GM18517 (cell line): ENCODE measurements at regions not wholly inside any gene's neighbourhood (a gene's known extent, or its start where the extent isn't known, plus 50 kb on each side); places are given as distances from the start of the nearest gene placed in this dataset.

Source experiments
- ATAC-seq: cut with Tn5 transposase; IDR thresholded peaks from one replicate; pipeline ENCODE4 v1.9.1; 2021; ENCODE audit warnings: mild to moderate bottlenecking, moderate library complexity; ENCODE audit not compliant: unreplicated experiment

DNA sequence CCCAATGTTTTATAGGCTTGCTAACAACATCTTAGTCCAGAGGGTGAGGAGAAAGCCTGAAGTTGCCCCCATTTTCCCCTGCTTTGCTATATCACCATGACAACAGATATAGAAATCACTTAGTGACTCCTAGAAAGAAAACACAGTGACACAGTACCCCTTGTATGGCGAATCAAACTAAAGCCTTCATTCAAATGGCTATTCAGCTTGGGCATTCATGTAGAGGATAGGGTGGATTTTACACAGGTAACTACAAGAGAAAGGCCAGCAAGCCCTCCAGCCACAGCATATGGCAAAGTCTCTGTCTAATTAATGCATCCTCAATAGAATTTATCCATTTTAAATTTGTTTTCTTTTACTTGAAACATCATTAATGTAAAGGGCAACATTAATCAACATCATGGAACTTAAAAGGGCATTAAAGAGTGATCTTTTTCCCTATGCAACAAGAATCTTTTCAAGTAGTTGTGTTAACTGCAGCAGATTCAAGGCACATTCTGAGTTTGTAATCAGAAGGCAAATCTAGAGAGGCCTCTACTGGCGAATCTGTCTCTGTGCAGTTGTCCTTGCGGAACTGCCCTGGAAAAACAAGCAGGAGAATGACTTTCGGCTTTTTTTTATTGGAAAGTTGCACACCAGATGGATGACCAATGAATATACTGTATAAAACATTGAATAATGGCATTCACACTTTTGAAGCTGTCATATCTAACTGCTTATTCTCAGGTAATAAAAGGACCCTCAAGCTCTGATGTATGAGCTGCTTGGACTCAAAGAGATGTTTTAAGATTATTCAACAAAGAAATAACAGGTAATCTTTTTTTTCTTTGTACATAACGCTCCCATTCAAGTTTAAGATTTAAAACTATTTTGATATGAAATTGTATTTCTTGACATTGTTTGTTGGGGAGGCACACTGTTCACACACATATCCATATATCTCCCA lies 621.7 kb upstream of the AGTR1 start:
- no peak for ATAC-seq

DNA sequence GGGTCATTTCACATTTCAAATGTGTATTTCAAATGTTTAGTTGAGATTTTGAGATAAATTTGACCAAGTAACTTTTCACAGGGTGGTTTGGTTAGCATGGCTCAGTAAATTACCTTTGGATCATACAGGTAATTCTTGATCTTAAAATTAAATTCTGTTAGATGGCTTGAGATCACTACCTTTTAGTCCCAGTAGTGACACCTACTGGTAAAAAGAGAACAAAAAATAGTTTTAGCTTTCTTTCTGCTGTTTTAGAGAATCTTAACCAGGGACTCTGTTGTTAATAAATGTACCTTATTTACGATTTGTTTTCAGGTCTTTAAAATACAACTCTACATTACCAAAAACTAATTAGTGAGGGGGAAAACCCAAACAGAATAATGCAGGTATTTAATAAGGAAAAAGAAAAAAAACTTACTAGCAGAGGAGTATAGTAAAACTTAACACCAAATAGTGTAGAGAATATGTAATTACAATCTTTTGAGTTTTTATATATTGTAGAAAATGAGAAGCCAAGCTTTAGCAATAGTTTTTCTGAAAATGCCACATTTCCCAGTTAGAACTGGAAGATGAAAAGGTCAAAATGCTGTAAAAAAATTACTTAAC lies 620.3 kb upstream of the AGTR1 start:
- no peak for ATAC-seq

DNA sequence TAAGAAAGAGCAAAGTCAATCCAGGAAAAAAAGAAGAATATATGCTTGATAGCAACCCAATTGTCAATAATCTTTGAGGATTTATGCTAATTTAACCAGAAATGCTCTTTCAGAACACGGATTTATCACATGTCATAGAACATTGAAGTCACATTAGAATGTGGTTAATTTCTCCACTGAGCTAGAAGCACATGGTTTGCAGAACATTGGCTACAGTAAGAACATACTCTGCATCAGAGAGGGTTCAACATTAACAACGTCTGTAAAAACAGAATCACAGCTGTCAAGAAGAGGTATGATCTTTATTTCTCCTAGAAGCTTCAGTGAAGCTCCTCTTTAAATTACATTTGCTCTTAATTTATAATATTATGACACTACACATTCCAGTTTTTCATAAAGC lies 619.7 kb upstream of the AGTR1 start:
- ATAC-seq, result no peak

DNA sequence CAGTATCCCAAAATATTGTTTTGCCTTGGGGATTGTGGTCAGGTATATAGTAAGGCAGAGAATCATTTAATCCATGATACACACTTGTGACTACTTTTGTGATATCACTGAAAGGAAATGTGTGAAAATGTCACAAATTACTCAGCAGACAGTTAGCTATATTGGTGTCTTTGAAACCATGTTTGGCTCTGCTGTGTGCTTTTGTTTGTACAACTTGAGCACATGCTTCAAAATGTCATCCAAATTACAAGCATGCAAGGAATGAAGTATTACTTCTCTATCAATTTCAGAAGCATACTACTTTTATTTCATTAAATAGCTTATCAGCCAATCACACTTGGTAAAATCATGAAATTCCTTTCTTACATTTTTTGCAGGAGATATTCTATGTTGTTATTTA lies 619.0 kb upstream of the AGTR1 start:
- ATAC-seq, result no peak

DNA sequence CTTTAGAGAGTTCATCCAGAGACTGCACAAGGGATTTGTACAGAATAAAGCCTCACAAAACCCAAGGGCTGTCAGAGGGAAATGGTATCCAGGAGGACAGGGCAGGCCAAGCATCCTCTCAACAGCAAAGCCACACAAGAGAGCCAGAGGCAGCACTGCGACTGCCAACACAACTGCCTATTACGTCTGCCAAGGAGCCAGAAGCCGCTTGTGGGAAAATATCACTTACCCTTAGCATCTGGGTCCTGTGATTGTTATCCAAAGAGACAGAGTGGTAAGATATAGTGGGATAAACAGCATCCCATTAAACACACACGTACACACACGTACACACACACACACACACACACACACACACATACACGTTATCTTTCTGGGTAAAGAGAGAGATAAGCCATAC lies 618.3 kb upstream of the AGTR1 start:
- no peak for ATAC-seq

DNA sequence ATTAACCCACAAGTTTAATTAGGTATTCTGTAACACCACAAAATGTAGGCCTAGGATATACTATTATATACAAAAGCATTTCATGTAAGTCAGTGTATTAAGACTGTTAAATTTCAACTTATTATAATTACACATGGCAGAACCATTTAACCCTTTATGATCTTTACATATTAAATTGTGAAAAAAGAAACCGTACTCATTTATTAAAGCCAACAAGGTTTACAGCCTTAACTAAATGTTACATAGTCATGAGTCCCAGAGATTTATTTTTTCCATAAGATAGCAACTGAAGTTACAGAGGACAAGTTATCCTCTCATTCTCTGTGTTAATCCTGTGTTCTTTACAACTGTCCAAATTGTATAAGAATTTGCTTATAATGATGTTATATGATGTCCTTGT lies 615.8 kb upstream of the AGTR1 start:
- no peak for ATAC-seq

DNA sequence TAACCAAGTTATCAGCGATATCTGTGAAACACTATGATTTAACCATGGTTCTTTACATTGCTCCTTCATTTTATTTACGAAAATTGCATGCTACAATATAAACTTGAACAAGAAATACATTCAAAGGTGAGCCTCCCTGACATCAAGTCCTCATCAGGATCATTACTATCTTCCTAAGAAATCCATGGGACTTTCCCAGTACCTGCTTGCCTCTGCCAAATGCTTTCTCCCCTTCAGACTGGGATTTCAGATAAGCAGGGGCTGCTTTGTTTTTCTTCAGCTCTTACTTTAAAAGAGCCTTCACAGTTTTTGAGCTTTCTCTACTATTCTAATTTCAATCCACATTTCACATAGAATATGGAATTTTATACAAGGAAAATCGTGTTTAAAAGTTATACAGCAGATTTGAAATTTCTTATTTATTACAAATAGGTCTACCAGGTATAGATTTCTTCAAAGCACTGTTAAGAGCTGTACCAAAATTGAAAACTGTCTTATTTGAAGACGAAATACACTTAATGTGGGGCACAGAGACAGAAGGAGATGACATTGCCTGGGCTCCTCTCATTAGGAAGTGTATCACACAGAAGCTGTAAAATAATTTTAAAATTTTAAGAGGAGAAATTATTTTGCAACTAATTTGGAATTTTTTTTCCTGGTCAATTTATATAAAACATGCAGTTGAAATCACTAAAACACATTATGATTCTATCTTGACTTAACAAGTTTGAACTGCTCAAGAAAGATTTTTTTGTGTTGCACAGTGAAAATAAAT lies 615.0 kb upstream of the AGTR1 start:
- ATAC-seq, result no peak

DNA sequence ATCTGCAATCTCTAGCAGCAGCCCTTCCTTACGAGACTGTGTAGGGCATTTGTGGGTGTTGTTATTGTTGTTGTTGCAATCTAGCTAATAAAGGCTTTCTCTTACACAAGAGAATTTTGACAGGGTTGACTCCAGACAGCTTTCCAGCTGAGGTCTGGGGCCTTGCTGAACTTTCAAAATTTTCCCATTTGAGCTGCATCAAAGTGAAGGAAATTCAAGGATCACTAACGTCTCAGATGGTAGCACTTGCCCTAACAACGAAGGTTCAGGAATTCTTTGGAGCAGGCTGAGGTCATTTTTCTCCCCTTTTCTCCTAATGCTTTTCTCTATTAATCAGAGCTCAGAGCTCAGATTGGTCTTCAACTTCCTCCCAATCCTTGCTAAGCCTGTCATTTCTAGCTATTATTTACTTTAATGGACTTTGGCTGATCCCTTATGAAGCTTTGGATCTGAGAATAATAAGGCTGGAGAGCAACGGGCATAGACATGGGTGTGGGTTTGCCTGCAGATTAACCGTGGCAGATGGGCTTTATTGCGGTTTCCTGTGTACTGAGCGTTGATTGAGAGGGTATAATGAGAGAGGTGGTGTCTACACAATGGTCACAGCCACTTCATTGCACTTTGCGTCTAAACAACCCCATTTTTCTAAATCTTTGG lies 614.0 kb upstream of the AGTR1 start:
- ATAC-seq, result no peak

DNA sequence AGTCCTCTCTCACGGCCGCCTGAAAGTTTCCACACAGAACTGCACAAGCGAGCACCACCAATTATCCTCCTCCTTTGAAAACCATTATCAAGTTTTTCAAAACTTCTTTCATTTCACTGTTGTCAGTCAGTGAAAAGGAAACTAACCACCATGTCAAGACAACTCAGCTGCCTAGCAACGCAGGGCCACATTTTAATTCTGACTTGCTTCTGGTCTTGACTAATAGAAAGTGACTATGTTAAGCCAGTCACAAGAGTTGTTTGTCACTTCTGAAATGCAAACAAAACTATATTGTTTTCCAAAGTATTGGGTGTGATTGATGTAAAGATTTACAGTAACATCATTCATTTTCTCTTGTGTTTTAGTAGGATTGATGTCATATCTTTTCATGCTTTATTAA lies 612.8 kb upstream of the AGTR1 start:
- no peak for ATAC-seq

DNA sequence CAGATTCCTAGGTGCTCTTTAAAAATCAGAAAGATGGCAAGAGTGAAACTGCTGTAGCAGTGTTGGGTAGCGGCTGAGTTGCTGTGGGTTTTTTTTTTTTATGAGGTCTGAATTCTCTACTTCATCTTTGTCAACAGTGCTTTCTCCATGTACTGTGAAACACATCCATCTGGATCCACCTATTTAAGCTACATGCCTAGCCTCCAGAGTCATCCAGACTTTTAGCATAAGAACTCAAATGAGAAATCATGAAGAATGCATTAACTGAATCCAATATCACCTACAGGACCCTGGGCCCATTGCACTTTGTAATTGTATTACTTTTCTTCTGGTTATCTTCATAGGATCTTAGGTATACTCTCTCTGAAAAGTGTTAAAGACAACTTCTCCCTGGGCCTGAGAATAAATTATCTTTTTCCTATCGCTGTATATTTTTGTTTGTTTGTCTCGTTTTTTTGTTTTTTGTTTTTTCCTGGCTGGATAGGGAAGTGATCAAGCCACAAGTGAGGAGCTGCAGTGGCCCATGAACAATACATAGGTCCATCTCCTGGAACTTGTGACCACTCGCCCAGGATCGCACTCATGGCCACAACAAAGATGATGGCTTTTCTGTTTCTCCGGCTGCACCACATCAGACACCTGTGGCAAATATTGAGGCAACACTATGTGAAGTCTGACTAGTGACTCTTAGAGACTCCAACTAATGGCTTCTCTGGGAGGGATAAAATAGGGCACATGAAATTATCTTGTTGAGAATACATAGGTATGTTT lies 609.9 kb upstream of the AGTR1 start:
- no peak for ATAC-seq

DNA sequence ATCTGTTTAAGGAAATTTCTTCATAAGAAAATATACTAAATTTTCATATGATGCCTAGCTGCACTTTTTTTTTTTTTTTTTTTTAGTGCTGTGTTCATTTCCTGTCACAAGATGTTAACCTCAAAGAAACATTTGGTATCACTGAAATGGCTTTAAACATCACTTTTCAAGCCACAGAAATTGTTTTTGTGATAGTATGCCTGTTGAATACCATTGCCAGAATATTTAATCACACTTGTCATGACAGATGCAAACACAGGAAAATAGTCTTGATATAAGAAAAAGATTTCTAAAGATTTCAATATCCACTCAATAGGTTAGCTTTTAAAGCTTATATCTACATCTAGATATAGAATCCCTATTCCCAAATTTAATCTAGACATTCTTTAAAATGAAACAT lies 608.5 kb upstream of the AGTR1 start:
- no peak for ATAC-seq

DNA sequence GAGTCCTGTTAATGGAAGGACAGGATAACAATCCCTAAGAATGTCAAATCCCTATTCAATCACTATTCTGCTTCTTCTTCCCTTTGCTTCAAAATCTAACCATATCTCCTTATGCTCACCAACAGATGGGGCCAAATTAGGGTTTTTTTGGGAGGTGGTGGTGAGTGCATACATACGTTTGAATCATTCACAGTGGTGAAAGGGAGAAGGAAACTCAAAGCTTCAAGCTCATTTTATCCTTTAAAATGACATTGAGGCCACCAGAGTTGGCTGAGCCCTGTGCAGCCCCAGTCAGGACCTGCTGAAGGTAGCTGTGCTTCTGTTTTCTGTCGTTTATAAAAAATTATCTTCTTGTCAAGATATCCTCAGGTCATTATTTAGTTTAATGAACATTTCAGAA lies 607.5 kb upstream of the AGTR1 start:
- ATAC-seq, result no peak

DNA sequence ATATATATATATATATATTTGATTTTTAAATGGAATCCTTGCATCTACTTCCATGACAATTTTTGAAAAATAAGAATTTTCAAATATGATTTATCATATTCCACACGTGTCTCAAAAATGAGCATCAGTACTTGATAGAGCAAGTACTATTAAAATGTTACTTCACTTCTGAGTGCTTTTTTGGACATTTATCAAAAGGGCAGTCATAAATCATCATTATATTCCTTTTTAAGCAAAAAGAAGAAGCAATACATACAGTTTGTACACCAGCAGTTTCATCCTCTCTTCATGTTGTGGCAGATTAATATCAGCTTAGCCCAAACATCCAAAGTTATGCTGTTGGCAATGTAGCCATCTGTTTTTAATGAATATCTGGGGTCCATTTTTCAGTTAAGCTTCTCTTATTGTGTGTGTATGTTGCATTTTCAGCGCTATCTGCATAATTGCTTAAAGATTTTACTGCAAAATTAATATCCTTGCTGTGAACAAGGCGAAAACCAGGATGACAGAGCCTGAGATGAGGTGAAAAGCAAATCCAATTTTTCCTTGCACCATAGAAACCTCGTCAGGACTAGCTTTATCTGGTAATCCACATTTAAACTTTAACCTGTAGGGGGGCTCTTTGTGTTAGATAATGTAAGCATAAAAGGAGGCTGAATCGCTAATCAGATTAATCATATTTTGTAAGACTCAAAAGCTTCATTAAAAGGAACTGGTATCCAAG lies 604.9 kb upstream of the AGTR1 start:
- ATAC-seq, result no peak

DNA sequence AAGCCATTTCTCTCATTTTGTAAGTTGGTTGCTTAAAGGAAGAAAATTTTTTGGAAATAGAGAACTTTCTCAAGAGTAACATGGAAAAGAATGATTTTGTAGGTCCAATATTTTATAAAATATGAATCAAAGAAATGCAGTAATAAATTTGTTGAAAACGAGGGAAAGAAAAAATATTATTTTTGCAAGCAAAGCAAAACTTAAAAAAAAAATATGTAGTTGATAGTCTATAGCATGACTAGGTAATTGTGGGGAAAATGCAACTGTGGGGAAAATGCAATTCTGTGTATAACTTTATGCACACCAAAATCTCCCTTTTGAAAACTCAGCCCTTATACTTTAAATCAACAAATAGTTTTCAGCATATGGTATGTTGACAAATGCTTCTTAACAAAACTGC lies 604.0 kb upstream of the AGTR1 start:
- ATAC-seq, result no peak

DNA sequence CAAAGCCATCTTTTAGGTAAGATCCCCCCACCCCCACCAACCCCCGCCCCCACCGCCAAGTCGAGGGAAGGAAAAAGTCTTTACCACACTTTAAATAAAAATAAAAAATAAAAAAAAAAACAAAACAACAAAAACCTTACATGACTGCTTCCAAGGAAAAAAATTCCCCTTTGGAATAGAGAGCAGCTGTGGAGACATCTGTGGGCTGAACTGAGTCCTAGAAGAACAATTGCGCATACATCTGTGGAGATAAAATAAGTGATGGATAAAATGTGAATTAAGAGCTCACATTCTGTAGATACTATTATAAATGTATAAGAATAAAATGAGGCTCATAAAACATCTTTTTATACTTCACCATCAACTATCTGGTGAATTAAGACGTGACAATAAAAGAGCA lies 601.7 kb upstream of the AGTR1 start:
- ATAC-seq, result no peak

DNA sequence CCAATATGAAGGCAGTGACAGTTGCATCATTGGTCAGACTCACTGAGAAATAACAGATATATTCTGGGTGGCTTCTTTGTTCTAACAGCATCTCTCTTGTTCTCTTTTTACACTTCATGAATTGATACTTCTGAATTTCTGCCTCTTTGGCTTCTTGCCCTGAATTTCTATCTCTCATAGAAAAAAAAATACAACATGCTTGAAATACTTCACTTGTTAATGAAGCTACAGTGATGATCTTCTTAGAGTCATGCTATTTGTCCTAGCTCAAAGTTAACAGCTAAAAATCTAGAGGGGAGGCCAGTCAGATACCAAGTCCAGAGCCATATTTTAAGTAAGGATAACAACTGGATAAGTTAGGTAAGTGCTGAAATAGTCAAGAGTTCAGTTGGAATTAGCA lies 597.2 kb upstream of the AGTR1 start:
- no peak for ATAC-seq

DNA sequence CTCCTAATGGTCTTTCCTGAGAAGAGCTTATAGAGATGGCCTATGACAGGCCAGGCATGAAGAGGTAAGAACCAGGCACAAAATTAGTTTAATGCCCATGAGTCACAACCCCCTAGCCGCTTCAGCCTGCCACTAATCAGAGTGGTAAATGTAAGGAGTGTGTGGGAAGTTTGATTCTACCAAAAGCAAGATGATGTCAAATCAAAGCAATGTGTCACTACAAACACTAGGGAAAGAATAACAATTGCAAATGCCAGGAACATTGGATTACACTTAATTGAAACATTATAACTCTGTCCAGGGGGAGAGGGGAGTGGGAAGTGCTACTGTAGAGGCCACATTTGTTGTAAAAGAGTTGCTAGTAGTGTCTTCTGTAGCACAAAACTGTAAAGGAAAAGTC lies 596.6 kb upstream of the AGTR1 start:
- no peak for ATAC-seq

DNA sequence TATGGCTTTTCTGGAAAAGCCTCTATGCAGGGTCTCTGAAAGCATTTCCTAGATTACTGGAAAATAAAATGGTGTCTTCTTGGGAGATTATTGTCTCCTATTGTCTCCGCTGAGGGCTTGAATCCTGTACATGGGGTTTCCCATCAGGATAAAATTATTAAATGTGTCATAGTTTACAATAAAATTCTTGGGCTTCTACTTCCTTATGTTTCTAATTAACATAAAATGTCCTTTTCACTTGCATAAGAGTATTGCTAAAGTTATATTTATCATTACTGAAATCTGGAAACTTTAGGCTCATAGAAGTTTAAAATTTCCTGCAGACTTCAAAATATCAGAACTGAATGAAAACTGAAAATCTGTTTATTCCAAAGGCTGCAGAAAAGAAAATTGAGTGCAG lies 595.5 kb upstream of the AGTR1 start:
- no peak for ATAC-seq

DNA sequence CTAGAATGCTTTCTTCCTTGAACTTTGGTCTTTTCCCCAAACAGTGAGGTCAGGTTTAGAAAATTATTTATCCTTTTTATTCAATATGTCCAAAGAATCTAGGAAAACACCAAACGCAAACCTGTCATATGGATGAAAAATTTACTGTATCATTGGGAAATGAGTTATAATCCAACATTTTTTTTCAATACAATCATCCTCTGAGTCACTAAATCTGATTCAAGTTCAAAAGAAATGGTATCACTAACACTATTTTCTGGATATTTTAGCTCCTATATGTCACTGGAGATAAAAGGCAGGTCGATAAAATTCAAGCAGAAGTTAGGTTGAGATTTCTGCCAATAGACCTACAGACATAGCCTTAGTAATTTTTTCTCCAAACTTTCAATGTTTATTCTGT lies 591.6 kb upstream of the AGTR1 start:
- ATAC-seq, result no peak

DNA sequence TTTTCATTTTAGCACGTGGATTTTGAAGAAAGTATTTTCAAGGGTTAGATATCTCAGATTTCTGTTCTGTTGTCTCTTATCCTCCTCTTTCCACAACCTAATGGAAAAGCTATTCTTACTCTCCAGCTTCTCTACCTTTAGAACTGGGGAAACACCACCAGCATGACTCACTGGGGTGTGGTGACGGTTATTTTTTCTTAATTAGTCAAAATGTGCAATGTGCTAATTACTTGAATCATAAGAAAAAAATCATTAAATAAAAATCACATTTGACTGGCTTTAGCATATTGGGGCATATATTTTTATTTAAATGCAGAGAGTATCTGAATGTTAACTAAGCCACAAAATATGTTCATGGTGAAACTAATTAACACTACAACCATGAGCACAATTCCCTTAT lies 570.7 kb upstream of the AGTR1 start:
- no peak for ATAC-seq
